AG04450 (cell line): ENCODE measurements at regions not wholly inside any gene's neighbourhood (a gene's known extent, or its start where the extent isn't known, plus 50 kb on each side); places are given as distances from the start of the nearest gene placed in this dataset.

Source experiments
- CTCF ChIA-PET: fragments of 300-600, 350-600 bp; formaldehyde crosslinking; extraction: SDS; loops from one replicate; lab custom pipeline; 2022; ENCODE audit warnings: antibody characterized with exemption, inconsistent platforms; lab: Charles Lee
- POLR2A ChIA-PET: fragments of 350-600 bp; formaldehyde crosslinking; extraction: SDS; loops from one replicate; lab custom pipeline; 2021; ENCODE audit warnings: antibody characterized with exemption, inconsistent platforms; lab: Yijun Ruan, JAX
- DNase-seq: peaks from one replicate; pipeline ENCODE4 v3.0.0-alpha.2; 2011; ENCODE audit warnings: low read depth, low spot score
- H3K27ac ChIP-seq: one replicate; pipeline ENCODE4 v1.5.1; 2012; ENCODE audit warnings: low read depth, low read length, control low read depth
- H3K27me3 ChIP-seq: one replicate; pipeline ENCODE4 v1.6.0; 2012; ENCODE audit warnings: low read length; ENCODE audit not compliant: control insufficient read depth, insufficient read depth
- H3K4me3 ChIP-seq: 2 replicates; pipeline ENCODE4 v1.5.1; 2011; ENCODE audit warnings: mild to moderate bottlenecking, low read depth, low read length, control low read depth
- H3K9me3 ChIP-seq: 2 replicates; pipeline ENCODE4 v1.5.1; 2012; ENCODE audit warnings: low read length; ENCODE audit not compliant: control insufficient read depth, insufficient read depth
- CTCF ChIP-seq: IDR thresholded peaks from 2 replicates; pipeline ENCODE4 v1.5.1; 2011; ENCODE audit warnings: low read depth, low read length, control low read depth, inconsistent platforms

GRCh38 chr16:65289022-65289421 lies 167.2 kb upstream of the CDH11 start:
- ChIA-PET CTCF (no interaction called here), POLR2A (no interaction called here)
- H3K4me3 ChIP-seq: no peak overlapping the region
- no peaks in the 10 kb centered on the region for H3K9me3 ChIP-seq
- no peak for TF ChIP-seq CTCF
- DNase-seq: no peak
- no peak overlapping the region for H3K27ac ChIP-seq
- peaks cover 2% of the 10 kb centered on the region for H3K27me3 ChIP-seq

GRCh38 chr16:65287307-65287706 lies 165.4 kb upstream of the CDH11 start:
- no peak for DNase-seq
- Histone ChIP-seq H3K27ac (no peak overlapping the region), H3K27me3 (peaks cover 2% of the 10 kb centered on the region), H3K9me3 (no peaks in the 10 kb centered on the region), H3K4me3 (no peak overlapping the region)
- TF ChIP-seq CTCF: no peak
- POLR2A ChIA-PET: no interaction called here
- CTCF ChIA-PET: no interaction called here

- no peak for TF ChIP-seq CTCF
- CTCF ChIA-PET: interaction anchor here (0.5 kb wide), 1 partner anchor 100 kb away, joined by 6 read pairs; no protein-coding TSS in a partner anchor
- POLR2A ChIA-PET: interaction anchor here (0.7 to 1.4 kb wide), 2 partner anchors 163 to 960 kb away, joined by 3 to 5 read pairs; no protein-coding TSS in a partner anchor
These were observed 163.5 kb upstream of the CDH11 start for GRCh38 chr16:65285128-65286048.

GRCh38 chr16:65284626-65285025 lies 162.8 kb upstream of the CDH11 start:
- H3K4me3 ChIP-seq: no peak overlapping the region
- POLR2A ChIA-PET: interaction anchor here (0.7 to 1.4 kb wide), 2 partner anchors 162 to 961 kb away, joined by 3 to 5 read pairs; no protein-coding TSS in a partner anchor
- TF ChIP-seq CTCF: no peak
- H3K27ac ChIP-seq: no peak overlapping the region
- H3K9me3 ChIP-seq: no peaks in the 10 kb centered on the region
- DNase-seq: no peak
- CTCF ChIA-PET: no interaction called here
- H3K27me3 ChIP-seq: no peaks in the 10 kb centered on the region

More at GRCh38 chr16:65285128-65286048, 163.5 kb upstream of the CDH11 start:
- no peak for DNase-seq
- no peak overlapping the region for H3K27ac ChIP-seq
- no peaks in the 10 kb centered on the region for H3K27me3 ChIP-seq
- no peaks in the 10 kb centered on the region for H3K9me3 ChIP-seq
- no peak overlapping the region for H3K4me3 ChIP-seq

- Histone ChIP-seq H3K9me3 (no peaks in the 10 kb centered on the region), H3K4me3 (no peak overlapping the region), H3K27me3 (no peaks in the 10 kb centered on the region), H3K27ac (no peak overlapping the region)
- POLR2A ChIA-PET: no interaction called here
- DNase-seq: no peak
- CTCF ChIA-PET: no interaction called here
- no peak for TF ChIP-seq CTCF
These were observed 161.4 kb upstream of the CDH11 start for GRCh38 chr16:65283181-65283651.
